ENCODE measurements at regions not wholly inside any gene's neighbourhood (a gene's known extent, or its start where the extent isn't known, plus 50 kb on each side); places are given as distances from the start of the nearest gene placed in this dataset.
"Not testable (repeated sequence)": the region's sequence is repeated elsewhere in the genome, so short reads cannot be mapped to it uniquely, and the experiment has no call there.

- H3K4me1 Mint-ChIP-seq; H3K27ac Mint-ChIP-seq; H3K36me3 Mint-ChIP-seq (ENCODE audit: low read depth); intact Hi-C loops (cut with micrococcal nuclease); DNase-seq; H3K27me3 Mint-ChIP-seq; H3K4me3 Mint-ChIP-seq; H3K9me3 Mint-ChIP-seq: not testable (repeated sequence)
Observed at GRCh38 chr18:60918862-60919261, 414.4 kb upstream of the CDH20 start.

GRCh38 chr18:60925892-60926291, 407.3 kb upstream of the CDH20 start:
- Mint-ChIP-seq H3K27ac (no peak overlapping the region), H3K4me1 (no peaks in the 10 kb centered on the region), H3K36me3 (ENCODE audit: low read depth) (no peaks in the 10 kb centered on the region), H3K9me3 (peaks cover 4% of the 10 kb centered on the region), H3K27me3 (no peaks in the 10 kb centered on the region), H3K4me3 (no peak overlapping the region)
- no peak for DNase-seq
- intact Hi-C loops (cut with micrococcal nuclease), result no loop called here

- intact Hi-C loops (cut with micrococcal nuclease), result no loop called here
- Mint-ChIP-seq H3K9me3 (peaks cover 4% of the 10 kb centered on the region), H3K4me3 (no peak overlapping the region), H3K36me3 (ENCODE audit: low read depth) (no peaks in the 10 kb centered on the region), H3K27ac (no peak overlapping the region), H3K27me3 (no peaks in the 10 kb centered on the region), H3K4me1 (no peaks in the 10 kb centered on the region)
- DNase-seq, result no peak
Observed at GRCh38 chr18:60929966-60930365, 403.3 kb upstream of the CDH20 start.

- Mint-ChIP-seq H3K4me1 (no peaks in the 10 kb centered on the region), H3K36me3 (ENCODE audit: low read depth) (no peaks in the 10 kb centered on the region), H3K27me3 (no peaks in the 10 kb centered on the region), H3K4me3 (no peak overlapping the region), H3K27ac (no peak overlapping the region), H3K9me3 (no peaks in the 10 kb centered on the region)
- no peak for DNase-seq
- intact Hi-C loops (cut with micrococcal nuclease), result no loop called here
Observed at GRCh38 chr18:60935041-60935910, 398.0 kb upstream of the CDH20 start.

GRCh38 chr18:60936101-60936500, 397.1 kb upstream of the CDH20 start:
- Mint-ChIP-seq H3K4me3 (no peak overlapping the region), H3K9me3 (no peaks in the 10 kb centered on the region), H3K36me3 (ENCODE audit: low read depth) (no peaks in the 10 kb centered on the region), H3K4me1 (no peaks in the 10 kb centered on the region), H3K27ac (no peak overlapping the region), H3K27me3 (no peaks in the 10 kb centered on the region)
- intact Hi-C loops (cut with micrococcal nuclease), result no loop called here
- DNase-seq, result no peak

GRCh38 chr18:60943297-60943696, 389.9 kb upstream of the CDH20 start:
- no peak overlapping the region for H3K4me3 Mint-ChIP-seq
- intact Hi-C loops (cut with micrococcal nuclease), result no loop called here
- no peaks in the 10 kb centered on the region for H3K4me1 Mint-ChIP-seq
- no peaks in the 10 kb centered on the region for H3K27me3 Mint-ChIP-seq
- no peaks in the 10 kb centered on the region for H3K36me3 Mint-ChIP-seq (ENCODE audit: low read depth)
- no peak overlapping the region for H3K27ac Mint-ChIP-seq
- H3K9me3 Mint-ChIP-seq, result peaks cover 5% of the 10 kb centered on the region
- DNase-seq, result no peak

GRCh38 chr18:60950634-60951033, 382.6 kb upstream of the CDH20 start:
- no peaks in the 10 kb centered on the region for H3K9me3 Mint-ChIP-seq
- H3K4me3 Mint-ChIP-seq, result no peak overlapping the region
- no peak overlapping the region for H3K27ac Mint-ChIP-seq
- DNase-seq, result no peak
- intact Hi-C loops (cut with micrococcal nuclease), result no loop called here
- no peaks in the 10 kb centered on the region for H3K4me1 Mint-ChIP-seq
- no peaks in the 10 kb centered on the region for H3K27me3 Mint-ChIP-seq
- H3K36me3 Mint-ChIP-seq (ENCODE audit: low read depth), result no peaks in the 10 kb centered on the region

- Mint-ChIP-seq H3K4me1 (no peaks in the 10 kb centered on the region), H3K9me3 (no peaks in the 10 kb centered on the region), H3K4me3 (no peak overlapping the region), H3K27ac (no peak overlapping the region), H3K27me3 (no peaks in the 10 kb centered on the region), H3K36me3 (ENCODE audit: low read depth) (no peaks in the 10 kb centered on the region)
- intact Hi-C loops (cut with micrococcal nuclease), result no loop called here
- DNase-seq, result no peak
Observed at GRCh38 chr18:60951091-60951490, 382.1 kb upstream of the CDH20 start.

- Mint-ChIP-seq H3K9me3 (no peaks in the 10 kb centered on the region), H3K27me3 (no peaks in the 10 kb centered on the region), H3K4me1 (no peaks in the 10 kb centered on the region), H3K4me3 (no peak overlapping the region), H3K27ac (no peak overlapping the region), H3K36me3 (ENCODE audit: low read depth) (no peaks in the 10 kb centered on the region)
- no peak for DNase-seq
- intact Hi-C loops (cut with micrococcal nuclease), result no loop called here
Observed at GRCh38 chr18:60962625-60963024, 370.6 kb upstream of the CDH20 start.

GRCh38 chr18:60965856-60966255, 367.4 kb upstream of the CDH20 start:
- Mint-ChIP-seq H3K9me3 (no peaks in the 10 kb centered on the region), H3K27me3 (no peaks in the 10 kb centered on the region), H3K4me3 (no peak overlapping the region), H3K36me3 (ENCODE audit: low read depth) (no peaks in the 10 kb centered on the region), H3K27ac (no peak overlapping the region), H3K4me1 (no peaks in the 10 kb centered on the region)
- intact Hi-C loops (cut with micrococcal nuclease), result no loop called here
- no peak for DNase-seq

GRCh38 chr18:60966876-60967275, 366.4 kb upstream of the CDH20 start:
- DNase-seq, result no peak
- no peaks in the 10 kb centered on the region for H3K36me3 Mint-ChIP-seq (ENCODE audit: low read depth)
- intact Hi-C loops (cut with micrococcal nuclease), result no loop called here
- H3K9me3 Mint-ChIP-seq, result no peaks in the 10 kb centered on the region
- H3K27ac Mint-ChIP-seq, result no peak overlapping the region
- no peak overlapping the region for H3K4me3 Mint-ChIP-seq
- no peaks in the 10 kb centered on the region for H3K27me3 Mint-ChIP-seq
- H3K4me1 Mint-ChIP-seq, result no peaks in the 10 kb centered on the region

GRCh38 chr18:60975420-60975819, 357.8 kb upstream of the CDH20 start:
- intact Hi-C loops (cut with micrococcal nuclease), result no loop called here
- Mint-ChIP-seq H3K9me3 (no peaks in the 10 kb centered on the region), H3K4me1 (no peaks in the 10 kb centered on the region), H3K27me3 (no peaks in the 10 kb centered on the region), H3K4me3 (no peak overlapping the region), H3K27ac (no peak overlapping the region), H3K36me3 (ENCODE audit: low read depth) (no peaks in the 10 kb centered on the region)
- no peak for DNase-seq

- no peak overlapping the region for H3K27ac Mint-ChIP-seq
- intact Hi-C loops (cut with micrococcal nuclease), result no loop called here
Observed at GRCh38 chr18:60976976-60977375, 356.3 kb upstream of the CDH20 start.

GRCh38 chr18:60978338-60978737, 354.9 kb upstream of the CDH20 start:
- Mint-ChIP-seq H3K4me3 (no peak overlapping the region), H3K4me1 (no peaks in the 10 kb centered on the region), H3K27me3 (no peaks in the 10 kb centered on the region), H3K27ac (no peak overlapping the region), H3K9me3 (no peaks in the 10 kb centered on the region), H3K36me3 (ENCODE audit: low read depth) (no peaks in the 10 kb centered on the region)
- intact Hi-C loops (cut with micrococcal nuclease), result no loop called here
- DNase-seq, result no peak

More at GRCh38 chr18:60976976-60977375, 356.3 kb upstream of the CDH20 start:
- Mint-ChIP-seq H3K4me3 (no peak overlapping the region), H3K9me3 (no peaks in the 10 kb centered on the region), H3K4me1 (no peaks in the 10 kb centered on the region), H3K36me3 (ENCODE audit: low read depth) (no peaks in the 10 kb centered on the region), H3K27me3 (no peaks in the 10 kb centered on the region)
- DNase-seq, result no peak

- no peak overlapping the region for H3K27ac Mint-ChIP-seq
- no peak overlapping the region for H3K4me3 Mint-ChIP-seq
- intact Hi-C loops (cut with micrococcal nuclease), result no loop called here
- no peaks in the 10 kb centered on the region for H3K27me3 Mint-ChIP-seq
- no peaks in the 10 kb centered on the region for H3K9me3 Mint-ChIP-seq
- no peaks in the 10 kb centered on the region for H3K4me1 Mint-ChIP-seq
- DNase-seq, result no peak
- no peaks in the 10 kb centered on the region for H3K36me3 Mint-ChIP-seq (ENCODE audit: low read depth)
Observed at GRCh38 chr18:60980422-60981005, 352.7 kb upstream of the CDH20 start.
